ENCODE measurements at regions not wholly inside any gene's neighbourhood (a gene's known extent, or its start where the extent isn't known, plus 50 kb on each side); places are given as distances from the start of the nearest gene placed in this dataset.

DNA sequence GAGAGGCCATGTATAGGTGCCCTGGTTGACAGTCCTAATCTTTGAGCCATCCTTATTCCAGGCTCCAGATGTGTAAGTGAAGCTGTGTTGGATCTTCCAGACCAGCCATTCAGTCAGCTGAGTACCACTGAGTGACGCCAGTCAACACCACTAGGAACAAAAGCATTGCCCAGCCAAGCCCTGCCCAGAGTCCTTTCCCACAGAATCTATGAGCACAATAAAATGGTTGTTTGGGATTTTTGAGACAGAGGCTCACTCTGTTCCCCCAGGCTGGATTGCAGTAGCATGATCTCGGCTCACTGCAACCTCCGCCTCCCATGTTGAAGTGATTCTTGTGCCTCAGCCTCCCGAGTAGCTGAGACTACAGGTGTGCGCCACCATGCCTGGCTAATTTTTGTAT is 262.5 kb downstream of the BCOR start:
- H3K36me3 Mint-ChIP-seq (ENCODE audit: insufficient read depth) = no peaks in the 10 kb centered on the region
- H3K27ac Mint-ChIP-seq = no peak overlapping the region
- no peaks in the 10 kb centered on the region for H3K9me3 Mint-ChIP-seq (ENCODE audit: low read depth)
- H3K4me3 Mint-ChIP-seq (ENCODE audit: low read depth) = no peak overlapping the region
- no peak for DNase-seq (ENCODE audit: low spot score, unreplicated experiment)
- TF ChIP-seq, protein P1, sequence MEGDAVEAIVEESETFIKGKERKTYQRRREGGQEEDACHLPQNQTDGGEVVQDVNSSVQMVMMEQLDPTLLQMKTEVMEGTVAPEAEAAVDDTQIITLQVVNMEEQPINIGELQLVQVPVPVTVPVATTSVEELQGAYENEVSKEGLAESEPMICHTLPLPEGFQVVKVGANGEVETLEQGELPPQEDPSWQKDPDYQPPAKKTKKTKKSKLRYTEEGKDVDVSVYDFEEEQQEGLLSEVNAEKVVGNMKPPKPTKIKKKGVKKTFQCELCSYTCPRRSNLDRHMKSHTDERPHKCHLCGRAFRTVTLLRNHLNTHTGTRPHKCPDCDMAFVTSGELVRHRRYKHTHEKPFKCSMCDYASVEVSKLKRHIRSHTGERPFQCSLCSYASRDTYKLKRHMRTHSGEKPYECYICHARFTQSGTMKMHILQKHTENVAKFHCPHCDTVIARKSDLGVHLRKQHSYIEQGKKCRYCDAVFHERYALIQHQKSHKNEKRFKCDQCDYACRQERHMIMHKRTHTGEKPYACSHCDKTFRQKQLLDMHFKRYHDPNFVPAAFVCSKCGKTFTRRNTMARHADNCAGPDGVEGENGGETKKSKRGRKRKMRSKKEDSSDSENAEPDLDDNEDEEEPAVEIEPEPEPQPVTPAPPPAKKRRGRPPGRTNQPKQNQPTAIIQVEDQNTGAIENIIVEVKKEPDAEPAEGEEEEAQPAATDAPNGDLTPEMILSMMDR (IDR thresholded peaks at IDR 0.05; ENCODE audit: unreplicated experiment) = no peak
- no peaks in the 10 kb centered on the region for H3K27me3 Mint-ChIP-seq
- peaks cover 5% of the 10 kb centered on the region for H3K4me1 Mint-ChIP-seq (ENCODE audit: low read depth)

DNA sequence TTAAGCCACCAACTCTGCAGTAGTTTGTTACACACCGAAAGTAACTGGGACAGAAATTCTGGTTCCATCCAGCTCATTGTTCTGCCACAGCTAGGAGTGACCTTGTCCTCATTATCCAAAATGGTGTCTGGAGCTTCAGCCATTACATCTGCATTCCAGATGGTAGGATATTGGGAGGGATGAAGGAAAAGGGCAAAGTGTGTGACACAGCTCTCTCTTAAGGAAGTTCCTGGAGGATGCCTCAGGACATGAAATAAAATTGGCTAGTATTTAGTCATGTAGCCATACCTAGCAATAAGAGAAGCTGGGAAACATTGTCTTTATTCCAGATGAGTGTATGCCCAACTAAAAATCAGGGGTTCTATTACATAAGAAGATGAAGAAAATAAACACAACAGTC is 262.0 kb downstream of the BCOR start:
- Mint-ChIP-seq H3K27me3 (peaks cover 3% of the 10 kb centered on the region), H3K9me3 (ENCODE audit: low read depth) (no peaks in the 10 kb centered on the region), H3K4me3 (ENCODE audit: low read depth) (no peak overlapping the region), H3K4me1 (ENCODE audit: low read depth) (peaks cover 2% of the 10 kb centered on the region), H3K27ac (no peak overlapping the region), H3K36me3 (ENCODE audit: insufficient read depth) (no peaks in the 10 kb centered on the region)
- no peak for DNase-seq (ENCODE audit: low spot score, unreplicated experiment)
- TF ChIP-seq, protein P1 (IDR thresholded peaks at IDR 0.05; ENCODE audit: unreplicated experiment) = no peak

DNA sequence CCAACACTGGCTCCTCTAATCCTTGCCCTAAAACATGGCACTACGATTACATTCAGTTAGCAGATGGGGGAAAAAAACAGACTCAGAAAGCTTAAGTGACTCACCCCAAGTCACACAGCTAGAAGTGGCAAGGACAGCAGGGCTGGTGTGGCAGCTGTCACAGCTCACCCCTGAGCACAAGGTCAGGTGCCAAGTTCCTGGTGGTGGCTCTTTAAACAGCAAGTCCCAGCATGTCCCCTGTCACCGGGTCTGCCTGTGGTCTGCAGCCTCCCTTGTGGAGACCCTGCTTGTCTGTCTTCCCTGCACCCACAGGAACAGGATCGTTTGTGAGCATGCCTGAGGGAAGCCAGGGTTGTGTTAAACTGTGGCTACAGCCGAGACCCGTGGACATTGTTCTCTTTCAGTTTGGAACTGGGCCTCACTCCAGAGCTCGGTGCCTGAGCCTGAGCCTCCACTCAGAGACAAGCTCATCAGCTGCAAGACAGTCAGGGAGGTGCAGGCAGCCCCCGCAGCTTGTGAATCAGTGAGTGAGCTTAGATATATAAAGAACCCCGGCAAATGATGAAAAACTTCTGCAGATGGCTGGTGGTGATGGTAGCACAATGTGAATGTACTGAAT is 260.8 kb downstream of the BCOR start:
- TF ChIP-seq, protein P1 (IDR thresholded peaks at IDR 0.05; ENCODE audit: unreplicated experiment) = no peak
- Mint-ChIP-seq H3K9me3 (ENCODE audit: low read depth) (no peaks in the 10 kb centered on the region), H3K4me3 (ENCODE audit: low read depth) (no peak overlapping the region)

DNA sequence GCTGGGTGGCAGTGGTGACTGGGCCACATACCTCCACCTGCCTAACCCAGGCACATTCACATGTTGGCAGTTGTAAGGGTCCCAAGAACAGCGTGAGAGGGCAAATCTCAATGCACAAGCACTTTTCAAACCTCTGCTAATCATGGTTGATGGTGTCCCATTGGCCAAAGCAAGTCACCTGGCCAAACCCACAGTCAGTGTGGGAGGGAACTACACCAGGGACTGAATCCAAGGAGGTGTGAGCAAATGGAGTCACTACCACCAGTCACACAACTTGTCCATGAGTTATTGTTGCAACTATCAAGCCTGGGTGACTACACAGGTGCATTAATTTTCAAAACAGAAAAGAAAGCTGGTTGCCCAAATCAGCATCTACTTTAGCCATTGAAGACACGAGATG is 260.1 kb downstream of the BCOR start:
- Mint-ChIP-seq H3K9me3 (ENCODE audit: low read depth) (no peaks in the 10 kb centered on the region), H3K36me3 (ENCODE audit: insufficient read depth) (no peaks in the 10 kb centered on the region), H3K4me1 (ENCODE audit: low read depth) (peaks cover 4% of the 10 kb centered on the region), H3K27me3 (peaks cover 3% of the 10 kb centered on the region), H3K4me3 (ENCODE audit: low read depth) (no peak overlapping the region), H3K27ac (no peak overlapping the region)
- DNase-seq (ENCODE audit: low spot score, unreplicated experiment) = no peak
- TF ChIP-seq, protein P1 (IDR thresholded peaks at IDR 0.05; ENCODE audit: unreplicated experiment) = no peak

More for the DNA sequence above, 260.8 kb downstream of the BCOR start:
- Mint-ChIP-seq H3K27ac (no peak overlapping the region), H3K27me3 (peaks cover 3% of the 10 kb centered on the region), H3K36me3 (ENCODE audit: insufficient read depth) (no peaks in the 10 kb centered on the region), H3K4me1 (ENCODE audit: low read depth) (peaks cover 4% of the 10 kb centered on the region)
- no peak for DNase-seq (ENCODE audit: low spot score, unreplicated experiment)

DNA sequence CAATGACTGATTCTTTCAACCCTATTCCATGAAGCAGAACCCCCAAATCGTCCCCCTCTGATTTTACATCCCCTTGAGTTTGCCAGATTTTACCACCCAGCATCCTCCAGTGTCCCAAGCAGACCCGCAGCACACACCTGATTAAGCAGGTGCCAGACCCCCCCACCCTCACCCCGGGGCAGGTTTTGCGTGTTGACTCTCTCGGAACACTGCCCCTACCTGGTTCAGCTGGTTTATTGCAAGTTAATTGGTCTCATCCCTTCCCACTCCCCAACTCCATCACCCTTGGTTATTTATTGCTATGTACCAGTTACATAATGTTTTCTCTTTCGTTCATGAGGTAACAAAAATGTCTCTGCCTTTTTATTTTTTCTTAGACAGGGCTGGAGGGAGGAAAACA is 258.4 kb downstream of the BCOR start:
- no peaks in the 10 kb centered on the region for H3K9me3 Mint-ChIP-seq (ENCODE audit: low read depth)
- DNase-seq (ENCODE audit: low spot score, unreplicated experiment) = no peak
- no peaks in the 10 kb centered on the region for H3K36me3 Mint-ChIP-seq (ENCODE audit: insufficient read depth)

More for the DNA sequence above, 258.4 kb downstream of the BCOR start:
- TF ChIP-seq, protein P1 (IDR thresholded peaks at IDR 0.05; ENCODE audit: unreplicated experiment) = no peak
- H3K4me3 Mint-ChIP-seq (ENCODE audit: low read depth) = no peak overlapping the region
- H3K27ac Mint-ChIP-seq = no peak overlapping the region
- peaks cover 4% of the 10 kb centered on the region for H3K4me1 Mint-ChIP-seq (ENCODE audit: low read depth)
- H3K27me3 Mint-ChIP-seq = peaks cover 7% of the 10 kb centered on the region
